Heart right ventricle (tissue), 16 donors: ENCODE measurements at regions not wholly inside any gene's neighbourhood (a gene's known extent, or its start where the extent isn't known, plus 50 kb on each side); places are given as distances from the start of the nearest gene placed in this dataset.

Experiments used
- ATAC-seq, 8 donors: fragments of 200-7000 bp; cut with Tn5 transposase; one replicate each; pipeline ENCODE4 v1.9.1; 2020; ENCODE audit warnings: mild to moderate bottlenecking in 8 of 8, moderate library complexity in 8 of 8, moderate number of reproducible peaks in 1 of 8
- DNase-seq, 2 donors: peaks; one replicate each; pipeline ENCODE4 v3.0.0-alpha.2; 2020
- H3K27ac ChIP-seq, 10 donors: fragments of 200-600 bp; sonication (generic) in 2 of 10; one replicate each; pipeline versions ENCODE4 v1.5.0 to v1.8.0; 2020 to 2022; ENCODE audit warnings: mild to moderate bottlenecking in 3 of 10
- H3K27me3 ChIP-seq, 7 donors: fragments of 200-600 bp; one replicate each; pipeline ENCODE4 v1.8.0; 2021 to 2022; ENCODE audit warnings: mild to moderate bottlenecking in 2 of 7
- H3K36me3 ChIP-seq, 9 donors: fragments of 200-600 bp; sonication (generic) in 1 of 9; one replicate each; pipeline versions ENCODE4 v1.5.0 to v1.8.0; 2020 to 2022; ENCODE audit warnings: mild to moderate bottlenecking in 2 of 9
- H3K4me1 ChIP-seq, 9 donors: fragments of 200-600 bp; sonication (generic) in 1 of 9; one replicate each; pipeline versions ENCODE4 v1.5.0 to v1.8.0; 2020 to 2022; ENCODE audit warnings: mild to moderate bottlenecking in 4 of 9
- H3K4me3 ChIP-seq, 10 donors: fragments of 200-600 bp; sonication (generic) in 2 of 10; one replicate each; pipeline versions ENCODE4 v1.5.0 to v1.8.0; 2020 to 2022; ENCODE audit warnings: mild to moderate bottlenecking in 7 of 10, moderate library complexity in 2 of 10
- H3K9me3 ChIP-seq, 11 donors: fragments of 200-600 bp in 10 of 11; sonication (generic) in 2 of 11; one replicate each; pipeline versions ENCODE4 v1.5.0 to v1.8.0; 2013 to 2022; ENCODE audit warnings: mild to moderate bottlenecking in 2 of 11, control low read depth in 1 of 11, moderate library complexity in 1 of 11
- WGBS, 2 donors: extraction: QIAGEN DNeasy Blood & Tissue Kit; methylation state at CpG; one replicate each; pipeline ENCODE4 v1.1.7; 2013; ENCODE audit warnings: inconsistent platforms in 1 of 2; 5-methylcytosine and 5-hydroxymethylcytosine counted together
- intact Hi-C, 10 donors: fragments of 100-400 bp; cut with DNase I; formaldehyde crosslinking; loops; one replicate each; pipeline versions ENCODE4 v1.11.1 to v1.14.2; 2022
- TF ChIP-seq, protein P1 (sequence below), 9 donors: fragments of 200-600 bp; sonication (generic) in 2 of 9; IDR thresholded peaks; one replicate each; pipeline versions ENCODE4 v1.5.0 to v1.8.0; 2021 to 2022; ENCODE audit warnings: antibody characterized with exemption in 9 of 9, mild to moderate bottlenecking in 5 of 9, moderate library complexity in 1 of 9
- donor health status: Arrhythmogenic right ventricular cardiomyopathy.
- donor health status: ischemic (EF 13 %, LVEDD 7.1; RV severe dilation, severe dysfunction).
- donor health status: healthy with polysubstance abuse.
- donor health status: DM: no; HTN: yes; CAD: no.
- donor health status: DM: no; HTN: no; CAD: no.
- donor health status: ischemic (EF 25% LVEDD 6.9; RV normal size, moderate dysfunction).
- donor health status: ischemic (EF 25% LVEDD 5.7; RV mildly dilated, moderate dysfunction).
- donor health status: healthy.
- donor health status: DM: yes; HTN: yes; CAD: no.
- donor health status: Ischemic cardiomyopathy.
- donor health status: ischemic (EF 35%, LVEDD 5.7; RV mildly dilated, moderate dysfunction).
- donor health status: nonischemic (EF 11% LVEDD 7.7; RV severe dilation, severe dysfunction).
- donor health status: DM: yes; HTN: yes; CAD: no.
- donor health status: PGD.
- donor health status: ischemic (EF 29% LVEDD 5.4; RV normal size, mild dysfunction).
- donor health status: nonischemic (EF 23%, LVEDD 6.1; RV moderate dilation, normal function).

DNA sequence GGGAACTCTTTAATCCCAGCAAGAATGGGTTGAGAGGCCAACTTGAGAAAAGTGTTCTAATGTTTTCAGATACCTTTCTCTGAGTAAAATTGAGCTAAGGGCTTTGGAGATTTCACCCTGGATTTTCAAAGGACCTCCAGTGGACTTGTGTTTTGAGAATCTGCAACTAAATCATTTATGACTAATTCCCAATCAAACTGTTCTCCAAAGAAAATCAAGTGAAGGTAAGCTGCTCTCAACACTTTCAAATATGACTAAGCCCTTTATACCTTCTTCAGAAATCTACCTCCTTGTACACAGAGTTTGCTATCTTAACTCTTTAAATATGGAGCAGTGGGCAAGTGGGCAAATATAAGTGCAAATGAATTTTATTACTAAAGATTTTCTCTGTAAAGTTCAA lies 392.9 kb downstream of the PDGFC start:
- Histone ChIP-seq H3K27ac (no peak overlapping the region), H3K27me3 (no peaks in the 10 kb centered on the region), H3K9me3 (no peaks in the 10 kb centered on the region), H3K4me3 (no peak overlapping the region), H3K4me1 (no peaks in the 10 kb centered on the region), H3K36me3 (no peaks in the 10 kb centered on the region)
- no peak for ATAC-seq
- intact Hi-C loops = no loop called here
- TF ChIP-seq, protein P1, sequence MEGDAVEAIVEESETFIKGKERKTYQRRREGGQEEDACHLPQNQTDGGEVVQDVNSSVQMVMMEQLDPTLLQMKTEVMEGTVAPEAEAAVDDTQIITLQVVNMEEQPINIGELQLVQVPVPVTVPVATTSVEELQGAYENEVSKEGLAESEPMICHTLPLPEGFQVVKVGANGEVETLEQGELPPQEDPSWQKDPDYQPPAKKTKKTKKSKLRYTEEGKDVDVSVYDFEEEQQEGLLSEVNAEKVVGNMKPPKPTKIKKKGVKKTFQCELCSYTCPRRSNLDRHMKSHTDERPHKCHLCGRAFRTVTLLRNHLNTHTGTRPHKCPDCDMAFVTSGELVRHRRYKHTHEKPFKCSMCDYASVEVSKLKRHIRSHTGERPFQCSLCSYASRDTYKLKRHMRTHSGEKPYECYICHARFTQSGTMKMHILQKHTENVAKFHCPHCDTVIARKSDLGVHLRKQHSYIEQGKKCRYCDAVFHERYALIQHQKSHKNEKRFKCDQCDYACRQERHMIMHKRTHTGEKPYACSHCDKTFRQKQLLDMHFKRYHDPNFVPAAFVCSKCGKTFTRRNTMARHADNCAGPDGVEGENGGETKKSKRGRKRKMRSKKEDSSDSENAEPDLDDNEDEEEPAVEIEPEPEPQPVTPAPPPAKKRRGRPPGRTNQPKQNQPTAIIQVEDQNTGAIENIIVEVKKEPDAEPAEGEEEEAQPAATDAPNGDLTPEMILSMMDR (IDR thresholded peaks at IDR 0.05) = no peak
- DNase-seq = no peak

DNA sequence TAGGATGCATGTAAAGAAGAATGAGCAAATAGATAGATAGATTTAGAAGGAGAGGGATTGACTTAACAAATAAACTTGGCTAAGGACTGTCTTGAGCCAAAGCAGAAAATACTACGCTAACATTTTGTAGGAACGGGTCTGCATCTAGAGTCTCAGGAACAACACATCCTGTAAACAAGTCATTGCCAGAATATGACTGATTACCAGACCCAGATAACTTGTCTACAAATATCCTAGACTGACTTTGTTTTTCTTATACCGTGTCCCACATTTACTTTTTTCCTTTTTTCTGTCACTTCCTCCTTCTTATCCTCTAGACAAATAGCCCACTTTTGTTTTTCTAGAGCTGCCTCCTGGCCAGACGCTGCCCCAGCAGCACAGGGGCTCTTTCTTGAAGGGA lies 393.6 kb downstream of the PDGFC start:
- DNase-seq (no peak), ATAC-seq (no peak)
- Histone ChIP-seq H3K9me3 (no peaks in the 10 kb centered on the region), H3K27ac (no peak overlapping the region), H3K4me3 (no peak overlapping the region), H3K36me3 (no peaks in the 10 kb centered on the region), H3K27me3 (no peaks in the 10 kb centered on the region), H3K4me1 (no peaks in the 10 kb centered on the region)
- 39 to 44% methylated on average over 4 of the region's 4 CpGs for WGBS, 2 donors
- intact Hi-C loops = no loop called here
- TF ChIP-seq, protein P1 (IDR thresholded peaks at IDR 0.05) = no peak

DNA sequence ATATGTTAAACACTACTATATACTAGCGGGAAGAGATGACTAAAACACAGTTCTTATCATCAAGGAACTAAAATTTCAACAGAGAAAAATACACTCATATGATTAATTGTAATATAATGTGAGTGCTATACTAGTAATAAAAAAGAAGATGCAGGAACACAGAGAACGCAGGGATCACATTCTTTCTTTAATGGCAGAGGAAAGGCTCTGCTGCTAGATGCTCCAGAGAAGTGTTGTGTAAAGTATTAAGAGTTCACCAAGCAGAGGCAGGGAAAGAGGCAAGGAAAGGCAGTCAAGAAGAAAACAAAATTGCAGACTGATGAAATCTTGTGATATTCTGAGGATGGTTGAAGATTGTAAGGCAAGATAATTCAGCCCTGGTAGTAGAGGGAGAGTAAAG lies 394.7 kb downstream of the PDGFC start:
- Histone ChIP-seq H3K4me1 (no peaks in the 10 kb centered on the region), H3K36me3 (no peaks in the 10 kb centered on the region), H3K27me3 (no peaks in the 10 kb centered on the region), H3K27ac (no peak overlapping the region), H3K4me3 (no peak overlapping the region), H3K9me3 (no peaks in the 10 kb centered on the region)
- intact Hi-C loops = no loop called here
- DNase-seq (no peak), ATAC-seq (no peak)
- TF ChIP-seq, protein P1 (IDR thresholded peaks at IDR 0.05) = no peak
- 83 to 88% methylated on average over 2 of the region's 2 CpGs for WGBS, 2 donors

DNA sequence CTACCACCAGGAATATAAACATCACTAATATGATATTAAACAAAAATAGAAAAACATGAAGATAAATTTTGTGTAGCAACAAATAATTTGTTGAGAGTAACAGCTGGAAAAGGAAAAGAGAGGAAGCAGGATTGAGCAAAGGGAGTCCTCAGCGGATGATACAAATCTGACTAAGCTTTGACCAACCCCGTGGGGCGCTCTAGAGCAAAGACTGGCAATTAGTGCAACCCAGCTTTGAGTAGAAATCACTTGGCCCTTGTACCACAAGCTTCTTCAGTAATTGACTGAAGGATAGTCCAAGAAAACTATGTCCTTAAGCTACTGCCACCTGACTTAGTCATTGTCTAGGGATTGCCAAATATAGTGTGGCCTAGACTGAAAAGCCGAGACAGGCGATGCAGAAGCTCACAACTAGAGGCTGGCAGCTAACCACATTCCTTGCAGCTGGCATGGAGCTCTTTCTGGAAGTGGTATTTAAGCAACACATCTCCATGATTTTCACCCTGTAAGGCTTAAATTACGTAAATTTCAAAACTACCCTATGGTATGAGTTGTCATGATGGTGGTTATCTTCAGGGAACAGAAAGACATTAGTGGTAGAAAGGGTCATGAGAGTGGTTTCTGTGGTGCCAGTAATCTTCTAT lies 396.0 kb downstream of the PDGFC start:
- Histone ChIP-seq H3K36me3 (no peaks in the 10 kb centered on the region), H3K4me1 (no peaks in the 10 kb centered on the region), H3K27ac (no peak overlapping the region), H3K4me3 (no peak overlapping the region), H3K27me3 (no peaks in the 10 kb centered on the region), H3K9me3 (no peaks in the 10 kb centered on the region)
- intact Hi-C loops = no loop called here
- TF ChIP-seq, protein P1 (IDR thresholded peaks at IDR 0.05) = no peak
- DNase-seq (no peak), ATAC-seq (no peak)
- WGBS, 2 donors = 74 to 81% methylated on average over 6 of the region's 6 CpGs
